T-helper 2 cell (primary cell): ENCODE measurements at regions not wholly inside any gene's neighbourhood (a gene's known extent, or its start where the extent isn't known, plus 50 kb on each side); places are given as distances from the start of the nearest gene placed in this dataset.
"Not testable (repeated sequence)": the region's sequence is repeated elsewhere in the genome, so short reads cannot be mapped to it uniquely, and the experiment has no call there.

ENCODE experiments used
- DNase-seq, 5 experiments: peaks; one replicate each; pipeline versions ENCODE4 v3.0.0 to v3.0.0-alpha.2; 2012 to 2022

DNA sequence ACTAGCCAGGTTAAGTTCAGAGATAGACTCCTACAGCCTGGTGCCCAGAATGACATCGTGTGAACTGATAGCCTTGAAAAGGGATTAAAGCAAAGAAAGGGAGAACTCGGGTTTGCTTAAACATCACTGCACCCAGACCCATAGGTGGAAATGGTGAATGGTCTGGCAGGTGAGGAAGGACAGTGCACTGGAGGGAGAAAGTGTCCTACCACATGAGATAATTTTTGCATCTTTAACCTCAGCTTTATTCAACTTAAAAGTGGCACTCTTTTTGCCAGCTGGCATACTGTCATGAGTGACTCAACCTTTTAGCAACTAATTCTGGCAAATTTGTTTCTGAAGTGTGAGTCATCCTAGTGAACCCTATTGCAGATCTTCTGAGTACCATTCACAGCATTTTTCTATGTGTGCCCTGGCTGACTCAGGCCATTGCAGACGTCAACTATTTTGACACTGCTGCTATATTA lies 53.0 kb upstream of the DAPP1 start:
- DNase-seq, result no peak

DNA sequence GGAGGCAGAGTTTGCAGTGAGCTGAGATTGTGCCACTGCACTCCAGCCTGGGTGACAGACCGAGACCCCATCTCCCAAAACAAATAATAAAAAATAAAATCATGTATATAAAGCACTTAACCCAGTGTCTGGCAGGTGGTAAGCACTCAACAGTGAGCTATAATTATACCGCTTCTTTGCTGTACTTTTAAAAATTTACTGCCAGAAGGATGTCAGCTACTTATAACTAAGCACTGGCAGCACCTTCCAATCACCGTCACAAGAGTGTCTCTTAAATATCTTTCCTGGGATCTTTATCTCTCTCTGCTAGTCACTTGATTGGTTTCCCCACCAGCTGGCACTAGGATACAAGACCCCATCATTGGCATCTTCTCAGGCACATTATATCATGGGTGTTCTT lies 53.9 kb upstream of the DAPP1 start:
- DNase-seq, result no peak

DNA sequence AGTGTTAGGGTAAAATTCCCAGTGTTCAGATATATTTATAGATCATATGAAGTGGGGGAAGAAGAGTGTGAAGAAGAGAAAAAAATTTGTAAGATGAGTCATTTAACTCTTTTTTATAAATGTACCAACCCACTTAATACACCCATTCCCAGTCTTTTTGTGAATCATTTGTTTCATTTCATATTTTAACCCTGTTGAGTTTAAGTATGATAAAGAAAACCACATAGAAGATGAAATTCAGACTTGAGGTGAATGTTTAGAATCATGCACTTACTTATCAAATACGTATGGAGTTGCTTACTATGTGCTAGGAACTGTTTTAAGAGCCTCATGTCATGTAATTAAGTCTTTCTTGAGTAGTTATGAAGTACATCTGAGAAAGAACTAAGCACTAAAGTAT lies 56.6 kb upstream of the DAPP1 start:
- peak in 1 of 5 experiments; percentile 4 for DNase-seq

DNA sequence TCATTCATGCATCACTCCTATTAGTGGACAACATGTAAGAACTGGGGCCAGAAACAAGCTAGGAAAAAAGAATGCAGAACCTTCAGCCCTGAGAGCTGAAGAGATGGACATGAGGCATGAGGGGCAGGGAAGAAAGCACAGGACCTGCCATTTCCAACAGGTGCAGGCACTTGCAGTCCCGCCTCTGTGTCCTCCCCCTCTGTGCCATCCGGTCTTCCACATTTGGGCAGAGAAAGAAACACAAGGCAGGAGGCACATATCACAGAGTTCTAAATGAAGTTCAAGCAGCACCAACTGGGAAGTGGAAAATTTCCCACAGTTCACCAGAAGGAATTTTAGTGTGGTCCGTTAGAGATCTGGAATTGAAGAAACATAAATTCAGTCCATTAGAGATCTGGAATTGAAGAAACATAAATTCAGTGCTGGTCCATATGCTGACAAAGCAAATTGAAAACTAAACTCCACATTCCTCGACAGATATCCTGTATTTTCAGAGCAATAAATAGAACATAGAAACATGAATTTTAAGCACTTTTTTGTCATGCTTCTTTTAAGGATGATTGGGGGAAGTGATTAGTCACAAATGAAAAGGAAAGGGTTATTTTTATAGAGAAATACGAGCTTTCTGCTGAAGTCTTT lies 57.2 kb upstream of the DAPP1 start:
- DNase-seq, result no peak

DNA sequence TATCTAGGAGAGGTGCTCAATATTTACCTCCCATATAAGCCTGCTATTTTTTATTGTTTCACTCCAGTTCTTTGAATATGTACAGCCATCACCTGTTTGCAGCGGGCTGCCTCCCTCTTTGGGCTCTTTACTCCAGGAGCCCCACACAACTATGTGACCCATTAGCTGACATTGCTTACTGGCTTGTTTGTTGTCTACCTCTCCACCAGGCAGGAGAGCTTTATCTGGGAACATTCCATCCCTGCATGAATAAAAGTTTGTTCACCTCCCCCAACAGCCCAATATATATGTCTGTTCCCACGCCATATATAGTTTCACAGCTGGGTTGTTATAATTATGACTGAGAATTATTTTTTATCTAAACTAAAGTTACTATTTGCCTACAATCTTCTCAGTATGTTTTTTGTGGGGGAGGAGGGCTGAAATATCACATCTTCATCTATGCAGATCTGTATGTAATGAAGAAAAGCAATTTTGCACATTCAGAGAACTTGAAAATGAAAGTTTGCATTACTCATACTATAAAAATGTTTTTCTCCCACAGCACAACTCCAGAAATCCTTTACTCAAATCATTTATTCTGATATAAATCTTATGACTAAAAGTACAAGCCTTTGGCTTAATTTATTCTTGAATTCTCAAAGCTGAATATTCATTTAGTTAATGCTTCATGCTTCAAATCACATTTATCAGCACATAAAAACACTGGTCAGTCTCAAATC lies 61.2 kb upstream of the DAPP1 start:
- no peak for DNase-seq

DNA sequence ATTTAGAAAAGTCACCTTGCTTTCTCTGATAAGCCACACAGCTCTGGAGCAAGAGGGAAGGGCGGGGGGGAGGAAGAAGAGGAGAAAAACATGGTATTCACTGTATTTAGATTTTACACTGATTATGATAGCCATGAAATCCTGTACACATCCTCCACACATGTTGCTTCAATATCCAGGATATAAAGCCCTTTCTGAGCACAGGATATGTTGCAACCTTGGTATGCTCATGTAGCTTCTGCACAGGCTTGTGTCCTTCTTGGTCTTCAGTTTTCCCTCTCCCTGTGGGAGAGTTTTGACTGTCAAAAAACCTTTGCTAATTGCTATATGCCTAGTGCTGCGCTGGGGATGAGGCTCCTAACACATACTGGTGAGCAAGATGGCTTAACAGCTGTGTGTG lies 61.9 kb upstream of the DAPP1 start:
- no peak for DNase-seq

DNA sequence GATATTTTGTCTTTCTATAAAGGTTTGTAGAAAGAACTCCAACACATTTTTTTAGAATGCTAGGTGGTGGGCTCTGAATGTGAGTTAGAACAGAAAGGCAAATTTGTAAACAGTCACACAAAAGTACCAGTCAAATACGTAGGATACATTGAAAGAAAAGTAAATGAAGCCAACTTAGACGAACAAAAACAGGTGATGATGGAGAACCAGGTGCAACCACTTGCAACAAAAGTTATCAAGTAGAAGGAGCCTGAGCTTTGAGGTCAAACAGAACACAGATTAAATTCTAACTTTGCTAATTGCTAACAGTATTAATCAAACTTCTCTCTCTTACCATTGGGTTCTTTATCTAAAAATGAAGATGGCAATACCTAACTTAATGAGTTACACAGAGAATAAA lies 62.7 kb upstream of the DAPP1 start:
- DNase-seq, result no peak

DNA sequence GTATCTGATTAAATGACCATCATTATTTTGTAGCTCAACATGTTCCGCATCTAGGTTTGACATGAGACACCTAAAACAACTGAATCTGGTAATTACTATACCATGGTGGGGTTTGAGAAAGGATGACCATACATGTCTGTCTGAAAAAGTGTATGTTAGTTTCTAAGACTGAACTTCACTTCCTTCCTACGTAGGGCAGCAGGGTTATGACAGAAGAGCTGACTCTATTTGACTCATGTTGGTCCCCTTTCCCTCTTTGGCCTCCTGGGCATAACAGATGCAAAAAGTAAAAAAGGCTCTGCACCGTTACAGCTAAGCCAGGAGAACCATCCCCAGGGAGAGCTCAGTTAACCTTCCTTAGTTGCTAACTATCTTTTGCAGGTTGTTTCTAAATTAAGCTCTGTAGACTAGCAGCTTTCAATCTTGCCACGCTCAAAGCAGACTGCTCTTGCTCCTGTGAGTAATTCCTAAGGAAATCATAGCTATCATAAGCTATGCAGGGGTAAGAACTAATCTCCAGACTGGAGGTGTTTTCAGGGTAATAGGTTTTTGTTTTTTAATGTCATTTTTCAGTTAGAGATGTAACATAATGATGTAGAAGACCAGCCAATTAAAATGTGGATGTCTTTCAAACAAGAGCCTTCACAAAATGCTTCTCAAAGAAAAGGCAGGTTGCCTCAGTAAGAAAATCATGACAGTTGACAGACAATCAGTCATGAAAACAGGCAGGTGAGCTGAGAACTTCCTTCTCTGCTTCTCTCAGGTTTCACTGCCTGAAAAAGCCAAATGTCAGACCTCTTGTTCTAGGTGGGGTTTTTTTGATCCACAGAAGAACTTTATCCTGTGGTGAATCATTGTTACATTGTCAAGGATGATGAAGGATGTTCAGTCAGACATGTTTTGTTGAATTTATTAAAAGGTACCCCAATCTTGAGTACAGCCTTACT lies 66.9 kb upstream of the DAPP1 start:
- DNase-seq, result no peak

DNA sequence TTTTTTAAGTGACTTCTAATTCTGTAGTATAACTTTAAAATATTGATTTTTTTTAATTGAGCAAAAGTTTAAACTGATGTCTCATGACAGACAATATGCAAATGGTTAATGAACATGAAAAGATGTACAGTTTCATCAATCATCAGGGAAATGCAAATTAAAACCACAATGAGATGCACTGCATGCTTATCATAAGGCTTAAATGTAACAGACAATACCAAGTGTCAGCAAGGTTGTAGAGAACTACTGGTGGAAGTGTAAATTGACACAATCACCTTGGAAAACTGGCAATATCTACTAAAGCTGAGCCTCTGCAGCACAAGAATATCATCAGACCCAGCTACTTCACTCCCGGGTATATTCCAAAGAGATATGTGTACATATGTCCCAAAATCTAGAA lies 70.2 kb upstream of the DAPP1 start:
- DNase-seq, result no peak

DNA sequence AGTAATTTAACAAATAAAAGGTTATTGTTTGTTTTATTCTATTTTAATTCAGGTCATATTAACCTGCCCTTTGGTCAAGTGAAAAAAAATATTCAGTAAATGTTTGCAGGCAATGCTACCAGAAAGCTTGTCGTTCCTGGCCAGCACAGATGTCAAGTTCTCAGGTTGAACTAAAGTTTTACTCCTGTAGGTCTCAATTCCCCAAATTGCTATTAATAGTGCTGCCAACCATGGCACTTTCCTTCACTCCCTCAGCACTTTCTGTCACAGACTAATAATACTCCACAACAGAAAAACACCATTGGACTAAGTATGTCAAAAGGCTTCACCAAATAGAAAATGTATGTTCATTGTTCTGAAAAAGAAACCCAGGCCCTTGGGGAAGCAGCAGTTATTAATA lies 79.2 kb upstream of the C4orf54 start:
- DNase-seq, result no peak

DNA sequence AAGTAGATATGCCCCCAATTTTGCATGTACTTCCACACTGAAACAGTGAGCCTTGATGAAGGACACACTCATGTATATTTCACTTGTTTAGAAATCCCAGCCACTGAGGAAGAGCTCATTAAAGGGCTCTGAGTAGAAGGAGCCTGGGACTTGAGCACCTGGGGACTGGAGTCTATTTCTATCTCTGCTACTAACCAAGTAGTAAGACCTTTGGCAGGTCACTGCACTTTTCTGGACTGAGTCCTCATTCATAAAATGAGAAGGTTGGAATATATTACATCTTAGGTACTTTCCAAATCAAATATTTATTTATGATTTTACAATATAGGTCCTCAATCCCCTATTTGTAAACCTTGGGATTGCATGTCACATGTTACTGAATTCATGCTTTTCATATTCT lies 78.2 kb upstream of the C4orf54 start:
- no peak for DNase-seq

DNA sequence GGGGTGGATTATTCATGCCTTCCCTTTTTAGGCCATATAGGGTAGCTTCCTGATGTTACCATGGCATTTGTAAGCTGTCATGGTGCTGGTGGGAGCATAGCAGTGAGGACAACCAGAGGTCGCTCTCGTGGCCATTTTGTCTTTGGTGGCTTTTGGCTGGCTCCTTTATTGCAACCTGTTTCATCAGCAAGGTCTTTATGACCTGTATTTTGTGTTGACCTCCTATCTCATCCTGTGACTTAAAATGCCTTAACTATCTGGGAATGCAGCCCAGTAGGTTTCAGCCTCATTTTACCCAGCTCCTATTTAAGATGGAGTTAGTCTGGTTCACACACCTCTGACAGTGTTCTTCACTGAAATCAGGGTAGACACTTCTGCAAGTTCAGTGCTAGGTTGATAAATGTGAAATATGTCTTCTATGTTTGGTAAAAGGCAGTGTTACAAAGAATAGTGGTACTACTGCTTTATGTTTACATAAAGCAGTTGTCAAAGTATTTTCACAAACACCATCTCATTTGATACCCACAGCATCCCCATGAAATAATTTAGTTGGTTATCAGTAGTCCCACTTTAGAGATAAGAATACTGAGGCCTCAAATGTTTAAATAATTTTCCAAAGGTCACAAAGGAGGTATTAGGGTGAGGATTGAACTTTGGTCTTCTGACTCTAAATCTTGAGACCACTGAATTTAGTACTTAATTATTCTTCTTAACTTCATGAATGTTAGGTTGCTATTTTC lies 77.1 kb upstream of the C4orf54 start:
- DNase-seq, result no peak

DNA sequence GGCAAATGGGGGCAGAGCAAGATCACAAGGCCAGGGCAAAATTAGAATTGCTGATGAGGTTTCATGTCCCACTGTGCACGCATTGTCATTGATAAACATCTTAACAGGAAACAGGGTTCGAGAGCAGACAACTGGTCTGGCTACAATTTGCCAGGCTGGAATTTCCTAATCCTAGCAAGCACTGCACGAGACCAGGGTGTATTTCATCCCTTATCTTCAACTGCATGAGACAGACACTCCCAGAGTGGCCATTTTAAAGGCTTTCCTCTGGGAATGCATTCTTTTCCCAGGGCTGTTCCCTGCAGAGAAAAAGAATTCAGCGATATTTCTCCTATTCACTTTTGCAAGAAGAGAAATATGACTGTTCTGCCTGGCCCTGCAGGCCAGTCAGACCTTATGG lies 75.8 kb upstream of the C4orf54 start:
- not testable (repeated sequence) for DNase-seq

DNA sequence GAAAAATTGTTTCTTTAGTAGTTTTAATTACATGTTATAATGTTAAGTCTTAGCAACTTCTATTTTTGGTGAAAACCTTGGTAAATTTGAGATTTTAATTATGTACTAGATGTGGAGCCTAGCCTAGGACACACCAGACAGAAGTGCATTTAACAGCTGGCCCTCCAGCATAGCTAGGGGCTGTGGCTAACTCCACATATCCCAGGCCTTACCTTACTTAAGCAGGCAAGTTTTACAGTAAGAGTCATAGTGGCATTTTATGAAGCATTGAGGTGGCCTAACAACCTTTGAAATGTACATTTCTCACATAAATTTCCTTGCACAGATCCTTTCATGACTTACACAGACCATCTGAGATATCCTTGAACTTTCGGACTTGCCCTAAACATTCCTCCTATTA lies 71.6 kb upstream of the C4orf54 start:
- no peak for DNase-seq

DNA sequence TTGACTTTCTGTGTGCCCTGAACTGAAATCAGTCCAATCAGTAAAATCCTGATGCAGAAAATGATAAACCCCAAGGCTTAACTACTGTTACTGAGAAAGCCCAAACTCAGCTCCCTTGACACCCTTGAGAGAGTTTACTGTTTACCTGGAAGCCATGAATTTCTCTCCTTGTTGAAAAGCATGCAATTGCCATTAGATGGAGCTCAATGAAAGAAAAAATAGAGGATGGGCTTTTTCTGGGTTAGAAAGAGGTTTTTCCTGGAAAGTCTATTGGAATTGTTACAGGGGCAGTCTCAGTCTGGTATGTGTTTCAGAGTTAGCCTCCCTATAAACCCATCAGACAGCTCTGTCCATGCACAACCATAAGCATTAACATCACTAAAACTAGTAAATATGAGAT lies 66.4 kb upstream of the C4orf54 start:
- no peak for DNase-seq

DNA sequence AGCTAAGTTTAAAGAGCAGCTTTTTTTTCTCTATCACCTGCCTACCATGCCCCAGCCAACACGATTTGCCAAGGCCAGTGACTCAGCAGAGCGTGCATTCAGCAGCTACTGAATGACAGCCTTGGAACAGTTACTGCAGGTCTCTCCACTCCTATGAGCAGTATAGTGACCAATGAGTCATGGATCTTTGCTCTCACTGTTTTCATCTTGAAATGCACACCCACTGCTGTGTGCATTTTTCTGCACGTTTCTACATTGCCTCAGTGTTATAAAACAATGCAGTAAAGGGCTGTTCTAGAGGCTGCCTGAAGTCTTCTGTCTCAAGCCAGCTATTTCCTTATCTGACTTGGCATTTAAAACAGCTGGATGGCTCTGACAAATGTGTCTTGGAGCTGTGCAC lies 66.0 kb upstream of the C4orf54 start:
- no peak for DNase-seq

DNA sequence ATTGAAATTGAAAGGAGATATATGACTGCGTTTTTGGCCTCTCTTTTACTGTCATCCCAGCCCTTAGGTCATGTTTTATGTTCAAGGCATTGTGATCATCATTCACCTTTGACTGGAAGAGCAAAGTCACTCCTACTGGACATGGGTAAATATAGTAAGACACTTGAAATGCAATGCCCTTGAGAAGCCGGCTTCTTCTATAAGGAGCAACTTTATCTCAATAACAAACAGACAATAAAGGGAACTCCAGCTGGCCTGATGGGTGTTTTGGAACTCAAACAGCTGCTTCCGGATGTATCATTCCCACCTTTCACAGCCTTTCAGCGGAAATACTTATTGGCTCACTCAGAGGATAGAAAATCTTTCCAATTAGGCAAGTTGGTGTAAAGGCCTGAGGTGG lies 65.1 kb upstream of the C4orf54 start:
- DNase-seq, result no peak

DNA sequence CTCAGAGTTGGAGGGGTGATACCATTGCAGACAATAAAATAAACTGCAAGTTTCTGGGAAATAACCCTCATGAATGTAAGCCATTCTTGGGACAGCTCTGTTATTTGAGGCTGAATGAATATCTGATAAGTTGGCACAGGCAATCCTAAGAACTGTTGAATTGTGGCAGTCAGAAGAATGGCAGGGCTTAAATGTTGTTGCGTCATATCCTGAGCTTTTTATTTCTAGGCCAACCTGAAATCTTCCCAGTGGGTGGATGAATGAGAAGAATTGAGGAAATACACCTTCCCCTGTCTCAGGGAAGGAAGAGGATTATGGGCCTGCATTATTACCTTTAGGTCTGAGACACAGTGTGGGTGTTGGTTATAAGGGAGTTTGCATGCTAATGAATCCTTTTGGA lies 64.4 kb upstream of the C4orf54 start:
- DNase-seq, result no peak

DNA sequence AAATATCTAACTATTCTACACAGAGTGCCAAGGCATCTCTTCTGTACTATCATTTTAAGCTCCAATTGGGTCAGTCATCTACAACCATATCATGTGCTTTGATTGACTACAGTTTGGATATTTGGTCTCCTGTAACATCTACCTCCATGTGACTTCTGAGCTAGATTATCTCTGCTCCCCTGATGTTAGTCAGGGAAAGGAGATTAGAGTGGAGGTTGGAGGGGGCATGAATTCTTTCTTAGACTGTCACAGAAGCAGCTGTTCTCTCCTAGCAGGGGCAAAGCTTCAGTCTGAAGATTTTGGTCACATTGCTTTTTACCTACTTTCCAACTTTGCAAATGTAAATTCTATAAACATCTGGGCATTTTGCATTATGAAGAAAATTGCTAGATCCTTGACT lies 62.6 kb upstream of the C4orf54 start:
- no peak for DNase-seq

DNA sequence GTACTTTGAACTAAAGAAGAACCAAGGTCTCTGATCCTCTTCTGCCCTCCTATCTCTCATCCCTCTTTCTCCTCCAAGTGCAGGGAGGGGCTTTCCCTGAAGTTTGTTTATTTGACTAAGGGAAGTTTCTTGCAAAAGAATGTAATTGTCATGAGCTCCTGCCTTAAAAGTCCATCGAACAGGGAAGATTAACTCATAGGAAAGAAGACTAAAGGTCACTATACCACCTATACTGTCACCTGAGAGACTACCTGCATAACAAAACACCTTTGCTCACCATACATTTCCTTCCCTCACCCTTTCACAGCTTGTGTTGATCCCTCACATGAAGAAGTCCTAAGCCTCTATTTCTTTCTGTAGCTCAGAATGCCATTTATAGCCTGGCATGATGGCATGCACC lies 59.4 kb upstream of the C4orf54 start:
- DNase-seq, result no peak

DNA sequence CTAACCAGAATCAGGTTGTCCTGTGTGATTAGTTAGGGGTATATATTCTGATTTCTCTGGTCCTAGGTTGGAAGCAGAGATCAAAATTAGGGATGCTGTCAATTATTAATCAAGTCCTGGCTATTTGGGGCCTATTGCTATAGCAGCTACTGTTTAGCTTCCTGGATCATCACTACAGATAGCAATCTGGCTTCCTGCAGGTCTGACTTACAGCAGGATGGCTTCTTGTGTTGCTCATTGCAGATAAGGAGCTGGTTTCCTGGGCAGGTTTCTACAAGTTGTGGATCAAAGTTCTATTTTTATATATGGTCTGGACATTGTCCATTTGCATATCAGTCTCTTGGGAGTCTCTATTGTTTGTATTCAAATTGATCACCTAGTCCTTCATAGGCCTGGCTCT lies 57.7 kb upstream of the C4orf54 start:
- DNase-seq, result no peak

DNA sequence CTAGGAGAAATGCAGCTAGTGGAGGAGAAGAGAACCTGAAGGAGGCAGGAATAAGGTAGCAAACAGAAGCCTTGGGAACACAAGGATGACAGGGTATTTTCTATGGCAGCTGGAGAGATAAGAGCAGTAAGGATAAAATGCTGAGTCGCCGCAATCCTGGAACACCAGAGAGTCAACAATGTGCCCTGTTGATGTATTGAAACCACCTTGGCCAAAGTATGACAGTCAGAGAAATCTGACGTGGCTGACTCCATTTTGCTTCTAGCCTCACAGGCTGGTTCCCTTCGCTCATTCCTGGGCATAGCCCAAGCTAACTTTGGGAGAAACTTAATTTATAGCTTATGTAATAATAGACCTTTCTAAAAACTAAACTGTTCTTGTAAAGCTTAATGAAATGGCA lies 56.6 kb upstream of the C4orf54 start:
- DNase-seq, result no peak

DNA sequence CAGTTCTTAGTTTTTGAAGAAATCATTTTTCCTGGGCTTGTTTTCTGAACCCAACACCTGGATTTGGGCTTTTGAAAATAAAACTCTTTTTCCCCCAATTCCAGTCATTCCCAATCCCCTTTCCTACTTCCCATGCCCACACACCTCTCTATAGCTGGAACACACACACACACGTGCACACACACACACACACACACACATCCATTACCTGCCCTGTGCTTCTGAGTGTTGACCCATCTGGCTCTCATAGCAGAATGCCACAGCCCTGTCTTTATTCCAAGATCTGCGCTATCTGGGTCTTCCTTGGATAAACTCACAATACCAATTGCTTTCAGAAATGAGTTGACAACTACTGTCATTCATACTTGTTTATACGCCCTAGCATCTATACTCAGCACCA lies 54.9 kb upstream of the C4orf54 start:
- DNase-seq, result no peak
